HPDE6-E6E7 (cell line): ENCODE measurements at regions not wholly inside any gene's neighbourhood (a gene's known extent, or its start where the extent isn't known, plus 50 kb on each side); places are given as distances from the start of the nearest gene placed in this dataset.
"Not testable (repeated sequence)": the region's sequence is repeated elsewhere in the genome, so short reads cannot be mapped to it uniquely, and the experiment has no call there.

ENCODE experiments used
- DNase-seq: peaks from one replicate; pipeline ENCODE4 v3.0.0; 2011; ENCODE audit warnings: missing footprints; ENCODE audit errors: extremely low spot score

GRCh38 chr10:8338177-8338766, 283.8 kb downstream of the GATA3 start:
- no peak for DNase-seq

- no peak for DNase-seq
These were observed 290.3 kb downstream of the GATA3 start for GRCh38 chr10:8344756-8345155.

- DNase-seq = no peak
These were observed 292.4 kb downstream of the GATA3 start for GRCh38 chr10:8346861-8347260.

- DNase-seq = not testable (repeated sequence)
These were observed 293.1 kb downstream of the GATA3 start for GRCh38 chr10:8347614-8348013.

GRCh38 chr10:8349610-8350249, 295.2 kb downstream of the GATA3 start:
- no peak for DNase-seq

GRCh38 chr10:8350250-8350967, 295.9 kb downstream of the GATA3 start:
- no peak for DNase-seq

- no peak for DNase-seq
These were observed 297.9 kb downstream of the GATA3 start for GRCh38 chr10:8352171-8353075.

- no peak for DNase-seq
These were observed 301.8 kb downstream of the GATA3 start for GRCh38 chr10:8356283-8356682.

GRCh38 chr10:8359467-8359866, 305.0 kb downstream of the GATA3 start:
- DNase-seq = no peak

- DNase-seq = no peak
These were observed 305.9 kb downstream of the GATA3 start for GRCh38 chr10:8360365-8360764.

GRCh38 chr10:8360814-8361509, 306.5 kb downstream of the GATA3 start:
- no peak for DNase-seq

- DNase-seq = no peak
These were observed 307.0 kb downstream of the GATA3 start for GRCh38 chr10:8361510-8361844.

GRCh38 chr10:8365935-8366911, 311.7 kb downstream of the GATA3 start:
- peak; percentile 66 for DNase-seq

- not testable (repeated sequence) for DNase-seq
These were observed 313.4 kb downstream of the GATA3 start for GRCh38 chr10:8367672-8368411.

GRCh38 chr10:8369666-8370065, 315.2 kb downstream of the GATA3 start:
- no peak for DNase-seq

GRCh38 chr10:8374334-8374733, 319.8 kb downstream of the GATA3 start:
- DNase-seq = no peak

- no peak for DNase-seq
These were observed 320.6 kb downstream of the GATA3 start for GRCh38 chr10:8375137-8375536.

GRCh38 chr10:8378198-8378983, 323.9 kb downstream of the GATA3 start:
- DNase-seq = no peak
